PC-9 (cell line): ENCODE measurements at regions not wholly inside any gene's neighbourhood (a gene's known extent, or its start where the extent isn't known, plus 50 kb on each side); places are given as distances from the start of the nearest gene placed in this dataset.
"Not testable (repeated sequence)": the region's sequence is repeated elsewhere in the genome, so short reads cannot be mapped to it uniquely, and the experiment has no call there.

Experiments
- BruUV-seq: library from RNA; stranded (reverse); fragments of 400-500 nt; replicated peaks from 2 replicates; lab custom pipeline; 2021; lab: Mats Ljungman, UMichigan
- CTCF ChIA-PET: fragments of 300-600 bp; sonication (Branson Sonifier 250); formaldehyde crosslinking; loops from one replicate; lab custom pipeline; 2022; ENCODE audit warnings: antibody characterized with exemption; lab: Charles Lee
- POLR2A ChIA-PET: fragments of 300-600 bp; sonication (Branson Sonifier 250); formaldehyde crosslinking; loops from one replicate; lab custom pipeline; 2022; ENCODE audit warnings: antibody characterized with exemption; ENCODE audit not compliant: unreplicated experiment; lab: Charles Lee
- DNase-seq, 2 experiments: peaks; one replicate each; pipeline versions ENCODE4 v3.0.0 to v3.0.0-alpha.2; 2015 to 2022; ENCODE audit warnings: mixed read lengths in 1 of 2
- H2AFZ ChIP-seq: fragments of 200-600 bp; sonication (generic); 2 replicates; pipeline ENCODE4 v1.8.1; 2017; ENCODE audit warnings: antibody characterized with exemption
- H3F3A ChIP-seq: fragments of 200-600 bp; sonication (generic); 2 replicates; pipeline ENCODE4 v1.8.1; 2017; ENCODE audit warnings: antibody characterized with exemption, mild to moderate bottlenecking, low read depth; ENCODE audit not compliant: insufficient read depth
- H3K27ac ChIP-seq: fragments of 200-600 bp; sonication (generic); 2 replicates; pipeline ENCODE4 v1.6.1; 2016; ENCODE audit warnings: mixed run types
- H3K27me3 ChIP-seq: fragments of 200-600 bp; sonication (generic); 2 replicates; pipeline ENCODE4 v1.6.1; 2016; ENCODE audit warnings: low read depth, mixed run types; ENCODE audit not compliant: insufficient read depth
- H3K36me3 ChIP-seq: fragments of 200-600 bp; sonication (generic); 2 replicates; pipeline ENCODE4 v1.6.1; 2016; ENCODE audit warnings: low read depth, mixed run types
- H3K4me1 ChIP-seq: fragments of 200-600 bp; sonication (generic); replicated peaks from 2 replicates; pipeline ENCODE4 v1.6.1; 2016; ENCODE audit warnings: mixed run types; ENCODE audit not compliant: insufficient read depth
- H3K4me2 ChIP-seq: fragments of 200-600 bp; sonication (generic); 2 replicates; pipeline ENCODE4 v1.6.1; 2017; ENCODE audit warnings: mixed run types
- H3K4me3 ChIP-seq: fragments of 200-600 bp; sonication (generic); 2 replicates; pipeline ENCODE4 v1.6.1; 2016; ENCODE audit warnings: mixed run types
- H3K79me2 ChIP-seq: fragments of 200-600 bp; sonication (generic); 2 replicates; pipeline ENCODE4 v1.6.1; 2017; ENCODE audit warnings: low read depth, mixed run types
- H3K9me2 ChIP-seq: fragments of 200-600 bp; sonication (generic); 2 replicates; pipeline ENCODE4 v1.8.1; 2017; ENCODE audit warnings: mild to moderate bottlenecking; ENCODE audit not compliant: insufficient read depth
- H3K9me3 ChIP-seq: fragments of 200-600 bp; sonication (generic); 2 replicates; pipeline ENCODE4 v1.8.1; 2016; ENCODE audit warnings: low read depth; ENCODE audit not compliant: insufficient read depth
- H4K20me1 ChIP-seq: fragments of 200-600 bp; sonication (generic); 2 replicates; pipeline ENCODE4 v1.8.1; 2017; ENCODE audit not compliant: insufficient read depth
- EZH2 ChIP-seq: fragments of 200-600 bp; sonication (generic); IDR thresholded peaks from 2 replicates; pipeline ENCODE4 v1.8.0; 2017; ENCODE audit warnings: antibody characterized with exemption, low read depth
- intact Hi-C: fragments of 100-400 bp; cut with micrococcal nuclease; formaldehyde crosslinking; loops from one replicate; pipeline ENCODE4 v1.10.0; 2022; ENCODE audit not compliant: unreplicated experiment
- TF ChIP-seq, protein P1 (sequence below): fragments of 200-600 bp; sonication (generic); conservative IDR thresholded peaks from 2 replicates; pipeline ENCODE4 v1.6.1; 2017; ENCODE audit warnings: mixed run types, antibody characterized with exemption, mild to moderate bottlenecking, moderate library complexity

- no peak overlapping the region for H3K4me3 ChIP-seq
- no peaks in the 10 kb centered on the region for H3K27me3 ChIP-seq
- no peaks in the 10 kb centered on the region for H3K79me2 ChIP-seq
- TF ChIP-seq EZH2, result no peak
- TF ChIP-seq, protein P1, sequence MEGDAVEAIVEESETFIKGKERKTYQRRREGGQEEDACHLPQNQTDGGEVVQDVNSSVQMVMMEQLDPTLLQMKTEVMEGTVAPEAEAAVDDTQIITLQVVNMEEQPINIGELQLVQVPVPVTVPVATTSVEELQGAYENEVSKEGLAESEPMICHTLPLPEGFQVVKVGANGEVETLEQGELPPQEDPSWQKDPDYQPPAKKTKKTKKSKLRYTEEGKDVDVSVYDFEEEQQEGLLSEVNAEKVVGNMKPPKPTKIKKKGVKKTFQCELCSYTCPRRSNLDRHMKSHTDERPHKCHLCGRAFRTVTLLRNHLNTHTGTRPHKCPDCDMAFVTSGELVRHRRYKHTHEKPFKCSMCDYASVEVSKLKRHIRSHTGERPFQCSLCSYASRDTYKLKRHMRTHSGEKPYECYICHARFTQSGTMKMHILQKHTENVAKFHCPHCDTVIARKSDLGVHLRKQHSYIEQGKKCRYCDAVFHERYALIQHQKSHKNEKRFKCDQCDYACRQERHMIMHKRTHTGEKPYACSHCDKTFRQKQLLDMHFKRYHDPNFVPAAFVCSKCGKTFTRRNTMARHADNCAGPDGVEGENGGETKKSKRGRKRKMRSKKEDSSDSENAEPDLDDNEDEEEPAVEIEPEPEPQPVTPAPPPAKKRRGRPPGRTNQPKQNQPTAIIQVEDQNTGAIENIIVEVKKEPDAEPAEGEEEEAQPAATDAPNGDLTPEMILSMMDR, result no peak
- H3K4me1 ChIP-seq, result no peaks in the 10 kb centered on the region
- DNase-seq, result no peak
- BruUV-seq, result no TSS peak
- H3K27ac ChIP-seq, result no peak overlapping the region
- intact Hi-C loops, result no loop called here
- no peak overlapping the region for H3K4me2 ChIP-seq
- H3K9me2 ChIP-seq, result no peaks in the 10 kb centered on the region
- H3K9me3 ChIP-seq, result no peaks in the 10 kb centered on the region
- ChIA-PET POLR2A (no interaction called here), CTCF (no interaction called here)
- no peaks in the 10 kb centered on the region for H3F3A ChIP-seq
- no peaks in the 10 kb centered on the region for H4K20me1 ChIP-seq
- H3K36me3 ChIP-seq, result no peaks in the 10 kb centered on the region
- H2AFZ ChIP-seq, result no peak overlapping the region
Observed at GRCh38 chr12:87585882-87586557, 443.2 kb downstream of the C12orf50 start.

DNA sequence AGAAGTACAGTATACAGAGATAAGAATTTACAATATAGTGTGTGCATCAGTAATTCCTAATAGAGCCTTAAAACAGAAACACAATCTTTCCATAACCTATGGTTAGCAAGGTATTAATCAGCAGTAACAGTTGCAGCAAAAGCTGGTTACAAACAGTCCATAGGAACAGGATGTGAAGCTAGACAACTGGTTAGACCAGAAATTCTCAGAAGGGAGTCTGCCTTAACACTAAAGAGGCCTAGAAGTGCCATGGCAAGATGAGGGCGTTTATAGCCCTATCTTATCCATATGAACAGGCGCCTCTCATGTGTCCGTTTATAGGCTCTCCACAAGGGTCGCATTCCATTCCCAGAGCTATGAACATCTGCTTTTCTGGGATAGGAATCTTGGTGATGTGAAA is 450.1 kb downstream of the C12orf50 start:
- H4K20me1 ChIP-seq, H3K9me2 ChIP-seq, H3K36me3 ChIP-seq, intact Hi-C loops, H3K9me3 ChIP-seq, H3K27ac ChIP-seq, CTCF ChIA-PET, H3K4me2 ChIP-seq, H3K4me1 ChIP-seq, H3K79me2 ChIP-seq, H3K4me3 ChIP-seq, BruUV-seq, POLR2A ChIA-PET, H3K27me3 ChIP-seq, H2AFZ ChIP-seq, DNase-seq, H3F3A ChIP-seq: not testable (repeated sequence)

GRCh38 chr12:87575906-87576305 is 453.3 kb downstream of the C12orf50 start:
- H3K4me1 ChIP-seq, result no peaks in the 10 kb centered on the region
- no peak for DNase-seq
- H2AFZ ChIP-seq, result no peak overlapping the region
- no peaks in the 10 kb centered on the region for H3K36me3 ChIP-seq
- no peaks in the 10 kb centered on the region for H3K79me2 ChIP-seq
- H3K9me2 ChIP-seq, result no peaks in the 10 kb centered on the region
- H3F3A ChIP-seq, result no peaks in the 10 kb centered on the region
- no peak overlapping the region for H3K4me3 ChIP-seq
- ChIA-PET POLR2A (no interaction called here), CTCF (no interaction called here)
- no peaks in the 10 kb centered on the region for H4K20me1 ChIP-seq
- no peak for TF ChIP-seq EZH2
- TF ChIP-seq, protein P1, result no peak
- no TSS peak for BruUV-seq
- H3K27me3 ChIP-seq, result no peaks in the 10 kb centered on the region
- H3K4me2 ChIP-seq, result no peak overlapping the region
- intact Hi-C loops, result no loop called here
- peaks cover 3% of the 10 kb centered on the region; the same call in 1 of the 2 replicates for H3K9me3 ChIP-seq
- H3K27ac ChIP-seq, result no peak overlapping the region

DNA sequence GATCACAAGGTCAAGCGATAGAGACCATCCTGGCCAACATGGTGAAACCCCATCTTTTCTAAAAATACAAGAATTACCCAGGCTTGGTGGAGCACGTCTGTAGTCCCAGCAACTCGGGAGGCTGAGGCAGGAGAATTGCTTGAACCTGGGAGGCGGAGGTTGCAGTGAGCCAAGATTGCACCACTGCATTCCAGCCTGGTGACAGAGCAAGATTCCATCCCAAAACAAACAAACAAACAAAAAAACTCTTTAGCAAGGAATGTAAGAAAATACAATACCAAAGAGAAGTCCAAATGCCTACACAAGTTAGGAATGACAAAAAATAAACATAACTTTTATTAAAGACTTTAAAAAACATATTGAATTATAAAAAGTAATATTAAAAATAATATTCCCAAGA is 462.3 kb downstream of the C12orf50 start:
- CTCF ChIA-PET, BruUV-seq, DNase-seq: not testable (repeated sequence)

More for the DNA sequence above, 462.3 kb downstream of the C12orf50 start:
- H3K79me2 ChIP-seq, H3K4me1 ChIP-seq, H3K9me2 ChIP-seq, H3K9me3 ChIP-seq, H3K4me3 ChIP-seq, H3F3A ChIP-seq, H3K4me2 ChIP-seq, POLR2A ChIA-PET, H3K27me3 ChIP-seq, H3K36me3 ChIP-seq, H4K20me1 ChIP-seq, H3K27ac ChIP-seq, H2AFZ ChIP-seq, intact Hi-C loops: not testable (repeated sequence)
